Right atrium auricular region (tissue), 2 donors: ENCODE measurements at regions not wholly inside any gene's neighbourhood (a gene's known extent, or its start where the extent isn't known, plus 50 kb on each side); places are given as distances from the start of the nearest gene placed in this dataset.

Experiments
- DNase-seq: peaks from one replicate; pipeline ENCODE4 v3.0.0-alpha.2; 2019; ENCODE audit warnings: low spot score
- H3K27ac ChIP-seq, 2 donors: fragments of 200-600 bp; sonication (generic); 1 replicate in 1 of 2; 2 replicates in 1 of 2; pipeline ENCODE4 v1.5.1; 2016 to 2019
- H3K27me3 ChIP-seq, 2 donors: fragments of 200-600 bp; sonication (generic); one replicate each; pipeline versions ENCODE4 v1.5.1 to v1.6.0; 2017 to 2019
- H3K36me3 ChIP-seq: fragments of 200-600 bp; sonication (generic); one replicate; pipeline ENCODE4 v1.5.1; 2016
- H3K4me1 ChIP-seq, 2 donors: fragments of 200-600 bp; sonication (generic); one replicate each; pipeline versions ENCODE4 v1.5.1 to v1.6.0; 2017 to 2019
- H3K4me3 ChIP-seq, 2 donors: fragments of 200-600 bp; sonication (generic); 1 replicate in 1 of 2; 2 replicates in 1 of 2; pipeline ENCODE4 v1.5.1; 2017 to 2019; ENCODE audit warnings: mild to moderate bottlenecking in 1 of 2, moderate library complexity in 1 of 2
- H3K9me3 ChIP-seq, 2 donors: fragments of 200-600 bp; sonication (generic); one replicate each; pipeline ENCODE4 v1.5.1; 2019
- TF ChIP-seq, protein P1 (sequence below), 2 donors: fragments of 200-600 bp; sonication (generic); IDR thresholded peaks; one replicate each; pipeline ENCODE4 v1.5.1; 2019; ENCODE audit warnings: antibody characterized with exemption in 2 of 2

DNA sequence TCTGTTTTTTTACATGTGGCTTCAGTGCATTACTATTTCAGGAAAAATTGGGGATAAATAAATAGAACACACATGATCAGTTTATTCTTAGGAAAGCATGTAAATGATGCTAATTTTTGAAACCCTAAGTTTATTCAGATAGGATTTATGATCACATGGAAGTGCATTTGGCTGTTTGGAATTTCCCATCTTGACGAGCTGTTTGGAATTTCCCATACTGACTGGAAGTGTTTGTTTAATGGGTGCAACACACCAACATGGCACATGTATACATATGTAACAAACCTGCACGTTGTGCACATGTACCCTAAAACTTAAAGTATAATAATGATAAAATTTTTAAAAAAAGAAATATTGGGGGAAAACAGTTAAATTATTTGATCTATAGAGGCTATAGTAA, 79.5 kb downstream of the COL6A6 start:
- no peak for DNase-seq
- no peaks in the 10 kb centered on the region for H3K36me3 ChIP-seq
- H3K4me3 ChIP-seq, result no peak overlapping the region
- H3K27me3 ChIP-seq, result no peaks in the 10 kb centered on the region
- H3K4me1 ChIP-seq, result no peaks in the 10 kb centered on the region
- no peaks in the 10 kb centered on the region for H3K9me3 ChIP-seq
- no peak overlapping the region for H3K27ac ChIP-seq
- TF ChIP-seq, protein P1, sequence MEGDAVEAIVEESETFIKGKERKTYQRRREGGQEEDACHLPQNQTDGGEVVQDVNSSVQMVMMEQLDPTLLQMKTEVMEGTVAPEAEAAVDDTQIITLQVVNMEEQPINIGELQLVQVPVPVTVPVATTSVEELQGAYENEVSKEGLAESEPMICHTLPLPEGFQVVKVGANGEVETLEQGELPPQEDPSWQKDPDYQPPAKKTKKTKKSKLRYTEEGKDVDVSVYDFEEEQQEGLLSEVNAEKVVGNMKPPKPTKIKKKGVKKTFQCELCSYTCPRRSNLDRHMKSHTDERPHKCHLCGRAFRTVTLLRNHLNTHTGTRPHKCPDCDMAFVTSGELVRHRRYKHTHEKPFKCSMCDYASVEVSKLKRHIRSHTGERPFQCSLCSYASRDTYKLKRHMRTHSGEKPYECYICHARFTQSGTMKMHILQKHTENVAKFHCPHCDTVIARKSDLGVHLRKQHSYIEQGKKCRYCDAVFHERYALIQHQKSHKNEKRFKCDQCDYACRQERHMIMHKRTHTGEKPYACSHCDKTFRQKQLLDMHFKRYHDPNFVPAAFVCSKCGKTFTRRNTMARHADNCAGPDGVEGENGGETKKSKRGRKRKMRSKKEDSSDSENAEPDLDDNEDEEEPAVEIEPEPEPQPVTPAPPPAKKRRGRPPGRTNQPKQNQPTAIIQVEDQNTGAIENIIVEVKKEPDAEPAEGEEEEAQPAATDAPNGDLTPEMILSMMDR (IDR thresholded peaks at IDR 0.05), result no peak

DNA sequence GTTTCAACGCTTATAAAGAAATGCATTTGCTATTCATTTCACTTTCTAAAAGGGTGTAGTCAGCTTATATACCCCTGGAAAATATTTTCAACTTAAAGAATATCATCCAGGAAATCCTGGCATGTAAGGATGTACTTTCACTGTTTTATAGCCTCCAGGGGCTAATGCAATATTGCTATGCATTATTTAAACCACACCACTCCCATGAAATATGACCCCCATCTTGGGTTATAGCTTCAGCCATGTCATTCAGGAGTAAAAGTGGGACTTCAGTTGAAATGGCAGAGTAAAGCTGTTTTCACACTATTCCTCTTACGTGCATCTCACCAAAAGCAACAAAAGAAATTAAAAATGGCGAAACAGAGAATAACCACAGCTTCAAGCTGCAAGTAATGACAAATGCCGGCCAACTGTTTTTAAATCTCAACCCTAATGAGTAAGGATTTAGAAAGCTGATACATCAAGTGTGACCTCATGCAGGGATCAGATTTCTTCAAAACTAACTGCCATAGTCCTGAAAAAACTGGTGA, 84.5 kb downstream of the COL6A6 start:
- Histone ChIP-seq H3K4me3 (no peak overlapping the region), H3K36me3 (no peaks in the 10 kb centered on the region), H3K27me3 (no peaks in the 10 kb centered on the region), H3K9me3 (peaks cover 0 to 10% of the 10 kb centered on the region in 2 donors), H3K27ac (no peak overlapping the region), H3K4me1 (no peaks in the 10 kb centered on the region)
- DNase-seq, result no peak
- TF ChIP-seq, protein P1 (IDR thresholded peaks at IDR 0.05), result no peak

DNA sequence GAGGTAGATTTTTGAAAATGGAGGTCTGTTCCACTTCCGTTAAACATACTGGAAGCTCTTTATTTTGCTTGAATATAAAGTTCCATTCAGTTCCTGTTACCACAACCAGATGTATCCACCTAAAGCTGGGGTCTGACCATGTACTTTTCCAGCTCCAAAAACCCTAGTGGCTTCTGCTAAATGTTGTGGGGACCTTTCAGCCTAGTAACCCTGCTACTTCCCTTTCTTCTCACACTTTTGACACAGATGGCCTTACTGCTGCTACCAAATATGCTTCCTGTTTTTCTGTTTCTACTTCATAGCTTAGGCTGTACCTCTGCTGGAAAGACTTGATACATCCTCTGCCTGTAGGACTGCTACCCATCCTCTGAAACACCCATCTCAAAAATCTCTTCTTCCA, 87.8 kb downstream of the COL6A6 start:
- H3K4me1 ChIP-seq, result no peaks in the 10 kb centered on the region
- no peak overlapping the region for H3K4me3 ChIP-seq
- no peaks in the 10 kb centered on the region for H3K27me3 ChIP-seq
- TF ChIP-seq, protein P1 (IDR thresholded peaks at IDR 0.05), result no peak
- H3K36me3 ChIP-seq, result no peaks in the 10 kb centered on the region
- peaks cover 0 to 30% of the 10 kb centered on the region in 2 donors for H3K9me3 ChIP-seq
- no peak overlapping the region for H3K27ac ChIP-seq
- no peak for DNase-seq

DNA sequence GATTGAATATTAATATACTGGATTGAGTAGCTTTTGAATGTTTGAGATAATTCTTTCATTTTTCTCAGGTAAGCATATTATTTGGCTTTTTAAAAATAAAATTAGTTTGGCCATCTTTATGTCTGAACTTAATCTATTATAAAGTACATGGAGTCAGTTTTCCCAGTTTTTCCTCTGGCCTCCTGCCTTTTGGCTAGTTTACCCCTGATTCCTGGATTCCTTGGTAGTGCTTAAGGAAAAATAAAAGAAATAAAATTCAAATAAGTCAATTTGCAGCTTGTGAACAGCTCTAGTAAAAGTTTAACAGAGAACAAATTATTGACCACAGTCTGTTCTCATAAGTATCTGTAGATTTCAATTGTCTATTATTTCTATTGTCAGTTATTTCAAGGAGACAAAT, 89.4 kb downstream of the COL6A6 start:
- TF ChIP-seq, protein P1 (IDR thresholded peaks at IDR 0.05), result no peak
- H3K27me3 ChIP-seq, result no peaks in the 10 kb centered on the region
- no peak overlapping the region for H3K27ac ChIP-seq

DNA sequence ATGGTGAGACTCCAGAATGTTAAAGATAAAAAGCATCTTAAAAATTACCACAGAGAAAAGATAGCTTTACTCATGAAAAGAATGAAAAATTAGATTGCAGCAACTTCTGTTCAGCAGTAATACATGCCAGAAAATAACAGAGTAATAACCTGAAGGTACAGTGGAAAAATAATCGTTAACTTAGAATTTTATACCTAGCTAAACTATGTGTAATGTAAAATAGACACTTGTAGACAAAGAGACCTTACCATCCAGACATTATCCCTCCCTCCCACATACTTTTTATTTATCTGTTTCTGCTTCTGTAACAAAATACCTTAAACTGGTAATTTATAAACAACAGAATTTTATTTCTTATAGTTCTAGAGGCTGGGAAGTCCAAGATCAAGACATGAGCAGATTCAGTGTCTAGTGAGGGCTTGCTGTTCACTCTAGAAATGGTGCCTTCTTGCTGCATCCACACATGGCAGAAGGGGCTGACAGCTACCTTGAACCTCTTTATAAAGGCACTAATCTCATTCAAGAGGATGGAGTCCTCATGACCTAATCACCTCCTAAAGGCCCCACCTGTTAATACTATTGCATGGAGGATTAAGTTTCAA, 90.7 kb downstream of the COL6A6 start:
- H3K4me3 ChIP-seq, result no peak overlapping the region
- no peak overlapping the region for H3K27ac ChIP-seq
- TF ChIP-seq, protein P1 (IDR thresholded peaks at IDR 0.05), result no peak
- H3K36me3 ChIP-seq, result no peaks in the 10 kb centered on the region
- no peaks in the 10 kb centered on the region for H3K27me3 ChIP-seq
- DNase-seq, result no peak
- peaks cover 0 to 37% of the 10 kb centered on the region in 2 donors for H3K9me3 ChIP-seq
- no peaks in the 10 kb centered on the region for H3K4me1 ChIP-seq

More for the DNA sequence above, 89.4 kb downstream of the COL6A6 start:
- no peaks in the 10 kb centered on the region for H3K36me3 ChIP-seq
- H3K9me3 ChIP-seq, result peaks cover 0 to 30% of the 10 kb centered on the region in 2 donors
- no peak overlapping the region for H3K4me3 ChIP-seq
- H3K4me1 ChIP-seq, result no peaks in the 10 kb centered on the region
- DNase-seq, result no peak
